ENCODE measurements at regions not wholly inside any gene's neighbourhood (a gene's known extent, or its start where the extent isn't known, plus 50 kb on each side); places are given as distances from the start of the nearest gene placed in this dataset.

GRCh38 chr18:34514238-34514637 is 195.9 kb upstream of the DTNA start:
- TF ChIP-seq ZNF207 (IDR thresholded peaks at IDR 0.05; ENCODE audit: borderline replicate concordance), result no peak
- TF ChIP-seq, protein P1, sequence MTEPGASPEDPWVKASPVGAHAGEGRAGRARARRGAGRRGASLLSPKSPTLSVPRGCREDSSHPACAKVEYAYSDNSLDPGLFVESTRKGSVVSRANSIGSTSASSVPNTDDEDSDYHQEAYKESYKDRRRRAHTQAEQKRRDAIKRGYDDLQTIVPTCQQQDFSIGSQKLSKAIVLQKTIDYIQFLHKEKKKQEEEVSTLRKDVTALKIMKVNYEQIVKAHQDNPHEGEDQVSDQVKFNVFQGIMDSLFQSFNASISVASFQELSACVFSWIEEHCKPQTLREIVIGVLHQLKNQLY (CRISPR knock-in tag; IDR thresholded peaks at IDR 0.05), result no peak
- no peak for TF ChIP-seq ZNF572 (CRISPR knock-in tag; IDR thresholded peaks at IDR 0.05)
- TF ChIP-seq, protein P2, sequence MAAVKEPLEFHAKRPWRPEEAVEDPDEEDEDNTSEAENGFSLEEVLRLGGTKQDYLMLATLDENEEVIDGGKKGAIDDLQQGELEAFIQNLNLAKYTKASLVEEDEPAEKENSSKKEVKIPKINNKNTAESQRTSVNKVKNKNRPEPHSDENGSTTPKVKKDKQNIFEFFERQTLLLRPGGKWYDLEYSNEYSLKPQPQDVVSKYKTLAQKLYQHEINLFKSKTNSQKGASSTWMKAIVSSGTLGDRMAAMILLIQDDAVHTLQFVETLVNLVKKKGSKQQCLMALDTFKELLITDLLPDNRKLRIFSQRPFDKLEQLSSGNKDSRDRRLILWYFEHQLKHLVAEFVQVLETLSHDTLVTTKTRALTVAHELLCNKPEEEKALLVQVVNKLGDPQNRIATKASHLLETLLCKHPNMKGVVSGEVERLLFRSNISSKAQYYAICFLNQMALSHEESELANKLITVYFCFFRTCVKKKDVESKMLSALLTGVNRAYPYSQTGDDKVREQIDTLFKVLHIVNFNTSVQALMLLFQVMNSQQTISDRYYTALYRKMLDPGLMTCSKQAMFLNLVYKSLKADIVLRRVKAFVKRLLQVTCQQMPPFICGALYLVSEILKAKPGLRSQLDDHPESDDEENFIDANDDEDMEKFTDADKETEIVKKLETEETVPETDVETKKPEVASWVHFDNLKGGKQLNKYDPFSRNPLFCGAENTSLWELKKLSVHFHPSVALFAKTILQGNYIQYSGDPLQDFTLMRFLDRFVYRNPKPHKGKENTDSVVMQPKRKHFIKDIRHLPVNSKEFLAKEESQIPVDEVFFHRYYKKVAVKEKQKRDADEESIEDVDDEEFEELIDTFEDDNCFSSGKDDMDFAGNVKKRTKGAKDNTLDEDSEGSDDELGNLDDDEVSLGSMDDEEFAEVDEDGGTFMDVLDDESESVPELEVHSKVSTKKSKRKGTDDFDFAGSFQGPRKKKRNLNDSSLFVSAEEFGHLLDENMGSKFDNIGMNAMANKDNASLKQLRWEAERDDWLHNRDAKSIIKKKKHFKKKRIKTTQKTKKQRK (IDR thresholded peaks at IDR 0.05; ENCODE audit: low read length), result no peak
- no peak for TF ChIP-seq ATF1 (CRISPR knock-in tag; IDR thresholded peaks at IDR 0.05)
